ENCODE measurements at regions not wholly inside any gene's neighbourhood (a gene's known extent, or its start where the extent isn't known, plus 50 kb on each side); places are given as distances from the start of the nearest gene placed in this dataset.

DNA sequence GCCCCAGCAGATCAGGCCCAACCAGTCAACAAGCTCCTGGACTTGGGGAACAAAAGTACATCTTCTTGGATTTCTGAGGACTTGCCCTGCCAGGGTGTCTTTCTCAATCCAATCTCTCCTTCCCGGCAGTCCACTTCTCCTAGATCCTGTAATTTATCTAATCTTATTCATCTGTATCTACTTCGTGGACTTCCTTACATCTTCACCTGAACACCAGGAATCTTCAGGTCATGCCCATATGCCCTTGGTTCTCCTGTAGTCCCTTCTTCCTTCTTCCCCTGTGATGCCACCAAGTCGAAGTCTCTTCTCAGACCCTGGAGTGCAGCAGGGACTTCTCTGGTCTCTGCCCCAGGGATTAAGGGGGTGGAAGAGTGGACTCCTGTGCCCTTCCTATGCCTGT, 100.3 kb downstream of the ZNF280B start:
- ATAC-seq = no peak
- TF ChIP-seq ISL1 (CRISPR knock-in tag; IDR thresholded peaks at IDR 0.05) = no peak

- no peak for TF ChIP-seq ZC3H10 (CRISPR knock-in tag; IDR thresholded peaks at IDR 0.05)
- TF ChIP-seq TOX (CRISPR knock-in tag; IDR thresholded peaks at IDR 0.05; ENCODE audit: borderline replicate concordance) = no peak
- no peak for TF ChIP-seq BACH2 (CRISPR knock-in tag; IDR thresholded peaks at IDR 0.05; ENCODE audit: borderline replicate concordance)
- TF ChIP-seq PPARA (CRISPR knock-in tag; IDR thresholded peaks at IDR 0.05; ENCODE audit: borderline replicate concordance) = no peak
- peak; percentile 86 for ATAC-seq
Measured at GRCh38 chr22:22408731-22409696, 99.5 kb downstream of the ZNF280B start.

- no peak for ATAC-seq
- TF ChIP-seq CSRNP3 (CRISPR knock-in tag; IDR thresholded peaks at IDR 0.05) (no peak), ZFP3 (CRISPR knock-in tag; IDR thresholded peaks at IDR 0.05) (no peak), CSDC2 (CRISPR knock-in tag; IDR thresholded peaks at IDR 0.05) (no peak), CREB5 (CRISPR knock-in tag; IDR thresholded peaks at IDR 0.05; ENCODE audit: low read depth) (no peak), ISL1 (CRISPR knock-in tag; IDR thresholded peaks at IDR 0.05) (no peak)
Measured at GRCh38 chr22:22410121-22410520, 98.4 kb downstream of the ZNF280B start.

- TF ChIP-seq ZC3H10 (CRISPR knock-in tag; IDR thresholded peaks at IDR 0.05) (no peak), TOX (CRISPR knock-in tag; IDR thresholded peaks at IDR 0.05; ENCODE audit: borderline replicate concordance) (no peak), TCF4 (CRISPR knock-in tag; IDR thresholded peaks at IDR 0.05; ENCODE audit: borderline replicate concordance) (no peak), ZFP30 (CRISPR knock-in tag; IDR thresholded peaks at IDR 0.05) (no peak), PPARA (CRISPR knock-in tag; IDR thresholded peaks at IDR 0.05; ENCODE audit: borderline replicate concordance) (no peak), RARB (CRISPR knock-in tag; IDR thresholded peaks at IDR 0.05) (no peak)
- ATAC-seq = no peak
Measured at GRCh38 chr22:22410677-22411076, 97.9 kb downstream of the ZNF280B start.

DNA sequence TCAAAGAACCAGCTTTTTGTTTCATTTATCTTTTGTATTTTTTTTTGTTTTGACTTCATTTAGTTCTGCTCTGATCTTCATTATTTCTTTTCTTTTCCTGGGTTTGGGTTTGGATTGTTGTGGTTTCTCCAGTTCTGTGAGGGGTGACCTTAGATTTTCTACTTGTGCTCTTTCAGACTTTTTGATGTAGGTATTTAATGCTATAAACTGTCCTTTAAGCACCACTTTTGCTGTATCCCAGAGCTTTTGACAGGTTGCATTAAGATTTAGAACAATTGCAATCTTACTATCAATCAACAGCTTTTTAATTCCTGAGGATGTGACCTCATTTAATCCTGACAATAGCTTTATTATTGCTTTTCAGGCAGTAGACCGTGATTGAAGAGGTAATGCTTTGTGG, 94.3 kb downstream of the ZNF280B start:
- TF ChIP-seq ZNF8 (CRISPR knock-in tag; IDR thresholded peaks at IDR 0.05) (no peak), ZC3H10 (CRISPR knock-in tag; IDR thresholded peaks at IDR 0.05) (no peak), BACH2 (CRISPR knock-in tag; IDR thresholded peaks at IDR 0.05; ENCODE audit: borderline replicate concordance) (no peak), TSHZ2 (CRISPR knock-in tag; IDR thresholded peaks at IDR 0.05) (no peak), ESRRG (CRISPR knock-in tag; IDR thresholded peaks at IDR 0.05) (no peak), ZNF70 (CRISPR knock-in tag; IDR thresholded peaks at IDR 0.05) (no peak), GLIS3 (CRISPR knock-in tag; IDR thresholded peaks at IDR 0.05) (no peak), TCF4 (CRISPR knock-in tag; IDR thresholded peaks at IDR 0.05; ENCODE audit: borderline replicate concordance) (no peak), ZNF565 (CRISPR knock-in tag; conservative IDR thresholded peaks at IDR 0.05; ENCODE audit: low read depth) (no peak), CREB5 (CRISPR knock-in tag; IDR thresholded peaks at IDR 0.05; ENCODE audit: low read depth) (no peak), PPARA (CRISPR knock-in tag; IDR thresholded peaks at IDR 0.05; ENCODE audit: borderline replicate concordance) (no peak), CSRNP3 (CRISPR knock-in tag; IDR thresholded peaks at IDR 0.05) (no peak)
- TF ChIP-seq, protein P1, sequence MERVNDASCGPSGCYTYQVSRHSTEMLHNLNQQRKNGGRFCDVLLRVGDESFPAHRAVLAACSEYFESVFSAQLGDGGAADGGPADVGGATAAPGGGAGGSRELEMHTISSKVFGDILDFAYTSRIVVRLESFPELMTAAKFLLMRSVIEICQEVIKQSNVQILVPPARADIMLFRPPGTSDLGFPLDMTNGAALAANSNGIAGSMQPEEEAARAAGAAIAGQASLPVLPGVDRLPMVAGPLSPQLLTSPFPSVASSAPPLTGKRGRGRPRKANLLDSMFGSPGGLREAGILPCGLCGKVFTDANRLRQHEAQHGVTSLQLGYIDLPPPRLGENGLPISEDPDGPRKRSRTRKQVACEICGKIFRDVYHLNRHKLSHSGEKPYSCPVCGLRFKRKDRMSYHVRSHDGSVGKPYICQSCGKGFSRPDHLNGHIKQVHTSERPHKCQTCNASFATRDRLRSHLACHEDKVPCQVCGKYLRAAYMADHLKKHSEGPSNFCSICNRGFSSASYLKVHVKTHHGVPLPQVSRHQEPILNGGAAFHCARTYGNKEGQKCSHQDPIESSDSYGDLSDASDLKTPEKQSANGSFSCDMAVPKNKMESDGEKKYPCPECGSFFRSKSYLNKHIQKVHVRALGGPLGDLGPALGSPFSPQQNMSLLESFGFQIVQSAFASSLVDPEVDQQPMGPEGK (CRISPR knock-in tag; IDR thresholded peaks at IDR 0.05; ENCODE audit: borderline replicate concordance) = no peak
- no peak for ATAC-seq
